Ramos (cell line): ENCODE measurements at regions not wholly inside any gene's neighbourhood (a gene's known extent, or its start where the extent isn't known, plus 50 kb on each side); places are given as distances from the start of the nearest gene placed in this dataset.
"Not testable (repeated sequence)": the region's sequence is repeated elsewhere in the genome, so short reads cannot be mapped to it uniquely, and the experiment has no call there.

Source experiments
- in situ Hi-C: fragments of 300-500 bp; cut with MboI; formaldehyde crosslinking; loops from one replicate; pipeline ENCODE4 v1.14.3; 2022; ENCODE audit warnings: low sequenced_read_pairs; ENCODE audit not compliant: unreplicated experiment

DNA sequence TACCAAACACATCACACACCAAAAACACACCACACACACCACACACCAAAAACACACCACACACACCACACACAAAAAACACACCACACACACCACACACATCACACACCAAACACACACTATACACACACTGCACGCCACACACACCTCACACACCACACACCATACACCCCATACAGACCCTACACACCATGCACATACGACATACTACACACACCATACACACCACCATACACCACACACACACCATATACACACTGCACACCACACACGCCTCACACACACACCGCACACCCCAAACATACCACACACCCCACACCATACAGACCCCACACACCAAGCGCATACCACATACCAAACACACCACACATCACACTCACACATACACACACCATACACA is 226.9 kb upstream of the PKN2 start:
- in situ Hi-C loops, result no loop called here

DNA sequence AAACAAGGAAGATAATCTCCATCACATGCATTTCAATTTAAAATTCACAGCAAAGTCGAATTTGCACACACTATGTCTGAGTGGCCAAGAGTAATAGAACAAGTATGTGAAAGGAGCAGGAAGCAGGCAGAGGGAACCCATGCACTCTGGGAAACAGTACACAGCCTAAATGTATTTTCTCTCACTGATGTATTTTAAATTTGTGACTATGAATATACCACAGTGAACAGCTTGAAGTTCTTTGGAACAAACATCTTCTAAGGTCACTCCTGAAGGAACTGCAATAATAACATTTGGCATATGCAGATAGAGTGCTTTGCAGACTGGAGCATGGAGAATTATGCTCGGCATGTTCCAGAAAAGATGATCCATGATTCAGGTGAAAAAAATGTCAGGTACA is 223.1 kb upstream of the PKN2 start:
- in situ Hi-C loops, result no loop called here

DNA sequence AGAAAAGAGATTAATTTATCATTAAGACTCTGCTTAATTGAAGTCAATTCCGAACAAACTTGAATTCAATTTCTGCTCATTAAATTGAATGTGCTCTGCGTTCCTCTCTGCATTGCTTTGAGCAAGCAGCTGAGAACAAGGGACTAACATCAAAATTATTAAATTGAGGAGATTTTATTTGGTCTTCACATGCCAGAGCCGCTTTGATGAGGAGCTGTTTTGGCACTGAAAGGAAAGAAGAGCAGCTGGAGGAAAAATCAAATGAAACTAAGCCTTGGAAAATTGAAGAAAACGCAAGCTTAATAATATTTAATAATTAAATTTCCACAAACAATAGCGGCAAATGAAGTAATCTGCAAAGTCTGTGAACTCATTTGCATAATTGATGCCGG is 222.0 kb upstream of the PKN2 start:
- in situ Hi-C loops, result no loop called here

DNA sequence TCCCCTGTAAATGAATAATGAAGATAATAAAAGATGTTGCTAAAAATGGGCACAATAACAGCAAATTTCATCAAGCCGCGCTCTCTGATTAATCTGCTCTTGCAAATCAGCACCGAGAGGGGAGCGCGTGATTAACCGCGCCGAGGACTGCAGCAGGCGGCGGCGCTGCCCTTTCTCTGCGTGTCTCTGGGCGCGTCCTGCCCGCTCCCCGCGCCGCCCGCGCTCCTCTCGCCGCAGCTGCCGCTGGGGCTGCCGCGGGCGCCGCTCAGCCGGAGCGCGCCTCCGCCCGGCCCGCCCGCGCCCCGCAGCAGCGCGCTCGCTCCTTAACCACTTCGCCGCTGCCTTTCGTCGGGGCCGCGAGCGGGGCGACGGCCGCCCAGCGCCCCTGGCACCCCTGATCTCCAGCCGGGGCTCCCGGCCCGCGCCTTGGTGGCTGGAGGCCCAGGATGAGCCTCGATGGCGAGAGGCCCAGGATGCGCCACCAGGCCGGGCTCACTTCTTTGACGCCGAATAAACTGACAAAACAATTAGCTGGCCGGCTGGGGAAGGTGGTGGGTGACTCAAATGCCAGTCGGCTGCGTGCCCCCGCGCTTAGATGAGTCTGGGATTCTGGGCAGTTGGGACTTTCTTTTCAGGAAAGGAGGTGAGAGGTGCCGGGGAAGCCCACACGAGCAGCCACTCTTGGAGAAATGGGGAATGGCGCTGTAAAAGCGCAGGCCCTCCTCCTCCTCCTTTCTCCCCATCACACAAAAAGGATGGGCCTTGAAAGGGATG is 221.4 kb upstream of the PKN2 start:
- in situ Hi-C loops, result no loop called here

DNA sequence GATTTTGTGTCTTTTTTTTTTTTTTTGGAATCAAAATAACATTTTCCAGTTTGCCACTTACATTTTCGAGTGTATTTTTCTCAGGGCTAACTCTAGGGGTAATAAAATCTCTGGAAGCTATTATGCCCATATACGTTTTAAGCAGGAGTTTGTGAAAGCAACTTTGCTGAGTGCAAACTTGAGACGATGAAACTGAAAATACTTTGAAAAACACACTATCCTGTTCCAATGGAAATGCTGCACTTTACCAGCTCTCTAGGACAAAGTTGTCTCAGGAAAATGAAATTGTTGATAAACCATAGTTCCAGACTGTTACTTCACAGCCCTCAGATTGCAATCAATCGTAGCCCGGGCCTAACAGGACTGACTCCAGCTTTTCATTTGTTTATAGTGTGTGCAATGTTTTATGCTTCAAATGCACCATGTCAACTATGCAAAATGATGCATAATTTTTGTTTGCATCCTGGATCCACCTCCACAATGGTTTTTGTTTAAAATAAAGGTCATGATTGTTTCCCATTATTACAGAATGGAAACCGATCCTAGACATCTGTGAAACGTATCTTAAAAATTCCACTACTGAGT is 220.6 kb upstream of the PKN2 start:
- in situ Hi-C loops, result no loop called here

DNA sequence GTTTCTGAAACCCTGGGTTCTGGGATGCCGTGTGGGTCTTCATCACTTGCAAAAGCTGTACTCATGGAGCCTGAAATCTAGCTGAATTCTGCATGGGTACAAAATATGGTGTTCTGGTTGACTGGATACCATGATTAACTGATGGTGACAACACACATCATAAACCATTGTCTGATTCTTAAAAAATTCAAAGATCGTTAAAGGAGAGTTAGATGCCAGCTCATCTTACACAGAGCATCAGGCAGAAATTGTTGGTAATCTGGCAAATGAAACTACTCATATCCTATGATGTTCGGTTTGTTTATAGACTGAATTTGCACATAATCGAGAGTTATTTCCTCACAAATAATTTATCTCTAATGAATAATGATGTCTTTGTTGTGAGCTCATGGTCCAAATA is 218.1 kb upstream of the PKN2 start:
- in situ Hi-C loops, result no loop called here

DNA sequence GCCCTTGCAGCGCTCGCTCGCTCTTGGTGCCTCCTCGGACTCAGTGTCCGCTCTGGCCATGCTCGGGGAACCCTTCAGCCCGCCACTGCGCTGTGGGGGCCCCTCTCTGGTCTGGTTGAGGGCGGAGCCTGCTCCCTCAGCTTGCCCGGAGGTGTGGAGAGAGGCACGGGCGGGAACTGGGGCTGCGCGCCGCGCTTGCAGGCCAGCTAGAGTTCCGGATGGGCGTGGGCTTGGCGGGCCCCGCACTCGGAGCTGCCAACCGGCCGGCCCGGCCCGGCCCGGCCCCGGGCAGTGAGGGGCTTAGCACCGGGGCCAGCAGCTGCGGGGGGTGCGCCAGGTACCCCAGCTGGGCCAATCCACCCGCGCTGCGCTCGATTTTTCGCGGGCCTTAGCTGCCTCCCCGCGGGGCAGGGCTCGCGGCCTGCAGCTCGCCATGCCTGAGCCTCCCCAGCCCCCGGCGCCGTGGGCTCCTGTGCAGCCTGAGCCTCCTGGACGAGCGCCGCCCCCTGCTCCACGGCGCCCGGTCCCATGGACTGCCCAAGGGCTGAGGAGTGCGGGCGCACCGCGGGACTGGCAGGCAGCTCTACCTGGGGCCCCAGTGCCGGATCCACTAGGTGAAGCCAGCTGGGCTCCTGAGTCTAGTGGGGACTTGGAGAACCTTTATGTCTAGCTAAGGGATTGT is 217.0 kb upstream of the PKN2 start:
- in situ Hi-C loops, result no loop called here

DNA sequence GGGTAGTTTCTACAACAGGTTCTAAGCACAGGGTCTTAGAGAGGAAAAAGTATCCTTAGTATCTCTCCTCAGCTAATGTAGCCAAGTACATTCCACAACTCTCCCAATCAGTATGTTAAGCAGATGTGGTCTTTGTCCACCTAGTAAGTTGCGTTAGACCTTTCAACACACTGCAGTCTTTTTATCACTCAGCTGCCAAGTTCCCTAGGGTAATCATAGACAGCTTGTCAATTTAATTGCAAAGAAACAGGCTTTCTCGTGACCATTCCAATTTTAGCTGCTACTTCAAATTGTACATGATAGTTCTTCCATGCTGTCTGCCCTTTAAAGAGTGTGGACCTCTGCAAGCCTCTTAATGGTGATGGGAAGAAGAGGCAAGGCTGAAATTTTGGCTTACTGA is 211.8 kb upstream of the PKN2 start:
- in situ Hi-C loops, result no loop called here

DNA sequence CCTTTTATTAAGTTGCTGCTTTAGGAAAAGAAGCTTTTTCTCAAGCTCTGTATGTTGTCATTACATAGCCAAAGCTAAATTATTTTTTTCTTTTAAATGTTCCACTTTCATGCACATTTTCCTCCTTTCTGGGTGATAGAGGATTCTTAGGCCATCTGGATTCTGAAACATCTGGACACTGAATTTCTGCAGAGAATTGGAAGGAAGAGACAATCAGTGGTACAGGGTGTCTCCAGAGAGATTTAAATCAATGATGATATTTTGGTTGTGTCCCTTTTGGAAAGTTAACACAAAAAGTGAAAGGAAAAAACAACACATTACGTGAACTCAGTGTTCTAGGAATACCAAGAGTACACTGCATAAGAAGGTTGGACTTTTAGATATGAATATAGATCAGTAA is 211.4 kb upstream of the PKN2 start:
- in situ Hi-C loops, result no loop called here

DNA sequence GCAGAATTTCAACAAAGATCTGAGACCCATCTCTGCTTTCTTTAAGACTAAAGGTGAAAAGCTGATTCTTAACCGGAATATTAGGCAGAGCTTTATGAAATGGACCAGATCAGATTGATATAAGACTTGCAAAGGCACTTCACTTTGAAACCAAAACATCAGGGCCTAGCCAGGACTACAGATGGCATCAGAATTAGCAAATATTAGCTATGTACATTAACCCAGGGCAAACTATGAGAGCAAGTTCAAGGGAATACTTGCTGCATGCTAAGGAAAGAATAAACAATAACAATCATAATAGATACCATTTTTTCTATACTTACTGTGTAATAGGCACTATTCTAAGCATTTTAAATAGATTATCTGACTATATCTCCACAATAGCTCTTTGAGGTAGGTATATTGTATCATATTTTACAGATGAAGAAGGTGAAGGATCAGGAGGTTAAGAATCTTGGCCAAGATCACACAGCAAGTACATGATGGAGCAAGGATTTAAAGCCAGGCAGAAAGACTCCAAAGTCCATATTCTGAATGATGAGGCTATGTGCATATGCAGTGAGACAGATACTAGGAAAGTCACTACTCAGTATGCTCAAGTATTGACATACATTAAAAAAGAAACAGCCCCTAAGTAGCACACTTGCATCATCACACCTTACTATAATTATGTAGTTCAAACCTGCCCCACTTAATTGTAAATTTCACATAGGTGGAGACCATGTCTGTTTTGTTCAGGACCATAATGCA is 209.3 kb upstream of the PKN2 start:
- in situ Hi-C loops, result no loop called here

DNA sequence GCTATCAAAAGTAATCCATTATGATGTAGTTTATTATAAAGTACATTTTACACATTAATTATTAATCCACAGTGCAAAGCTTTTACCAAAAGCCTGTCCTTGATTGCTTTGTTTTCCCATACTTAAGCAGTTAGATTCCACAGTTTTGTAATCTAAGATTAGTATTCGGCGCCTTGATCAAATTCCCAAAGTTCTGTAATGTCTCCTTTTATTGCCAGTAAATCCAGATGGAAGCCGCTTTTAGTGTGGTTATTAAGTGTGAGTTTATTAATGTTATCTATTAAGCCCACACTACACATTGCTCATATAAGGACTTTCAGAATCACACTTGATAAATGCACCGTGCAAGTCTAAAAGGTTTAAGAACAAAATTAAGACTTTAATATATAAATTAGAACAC is 199.2 kb upstream of the PKN2 start:
- in situ Hi-C loops, result no loop called here

DNA sequence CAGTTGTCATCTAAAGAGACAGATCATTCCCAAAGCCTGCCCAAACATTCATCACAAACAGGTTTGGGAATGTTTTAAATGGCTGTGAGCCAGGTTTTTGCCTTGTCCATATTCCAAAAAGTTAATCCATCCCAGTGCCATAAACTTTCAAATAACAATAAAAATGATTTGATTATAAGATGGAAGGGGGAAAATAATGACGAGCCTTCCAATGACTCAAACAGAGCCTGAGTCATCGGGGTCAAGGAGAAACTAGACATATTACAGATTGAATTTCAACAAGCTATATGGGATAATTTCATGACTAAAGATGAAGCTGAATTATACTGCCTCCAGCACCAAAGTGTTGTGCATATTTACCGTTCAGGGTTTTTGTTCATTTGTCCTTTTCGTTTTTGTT is 195.8 kb upstream of the PKN2 start:
- in situ Hi-C loops, result no loop called here

DNA sequence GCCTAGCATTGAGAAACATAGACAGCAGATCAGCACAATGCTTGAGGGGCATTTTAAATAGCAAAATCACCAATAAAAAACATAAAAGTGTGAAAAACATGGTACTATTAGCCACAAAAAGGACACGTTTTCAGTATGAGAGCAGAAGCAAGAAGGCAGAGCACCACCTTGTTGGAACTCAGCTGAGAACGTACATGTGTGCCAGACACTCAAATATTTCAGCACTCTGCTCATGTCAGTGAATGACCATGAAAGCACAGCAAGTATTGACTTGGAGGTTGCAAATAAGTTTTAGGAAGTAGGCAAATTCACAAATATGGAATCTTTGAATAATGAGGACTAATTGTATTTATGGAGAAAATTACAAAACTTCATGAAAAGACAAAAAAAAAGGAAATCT is 193.4 kb upstream of the PKN2 start:
- in situ Hi-C loops, result no loop called here

DNA sequence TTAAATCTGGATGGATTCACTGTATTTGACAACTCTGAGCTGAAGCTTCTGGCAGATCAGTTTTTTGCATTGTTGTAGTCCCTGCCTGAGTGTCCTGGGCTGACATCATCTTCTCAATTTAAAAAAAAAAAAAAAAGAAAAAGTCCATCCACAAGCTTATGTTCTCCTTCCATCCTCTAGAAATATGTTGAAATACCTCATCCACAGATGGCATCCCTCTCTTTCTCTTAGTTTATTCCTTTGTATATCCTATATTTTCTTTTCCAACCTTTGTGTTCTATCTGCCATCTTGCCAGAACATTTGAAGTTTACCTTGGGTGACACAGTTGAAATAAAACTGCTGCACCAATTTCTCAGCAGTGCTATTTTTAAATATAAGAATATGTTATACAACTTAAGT is 184.4 kb upstream of the PKN2 start:
- in situ Hi-C loops, result no loop called here

DNA sequence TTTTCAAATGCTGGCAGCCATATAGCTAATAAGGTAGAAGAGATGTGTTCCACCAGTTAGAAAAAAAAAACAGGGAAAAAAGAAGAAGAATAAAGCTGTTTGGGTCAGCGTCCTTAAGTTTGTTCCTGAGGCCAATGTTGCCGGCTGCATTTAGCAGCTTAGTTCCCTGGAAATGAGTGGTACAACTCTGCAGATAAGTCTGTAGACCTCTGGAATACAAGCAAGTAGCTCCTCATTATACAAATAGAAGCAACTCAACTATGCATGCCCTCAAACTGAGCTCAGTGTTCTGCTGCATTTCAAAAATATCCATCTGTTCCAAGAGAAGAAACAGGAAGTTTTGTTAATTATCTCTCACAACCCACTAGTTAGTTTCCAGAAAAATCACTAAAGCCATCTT is 181.2 kb upstream of the PKN2 start:
- in situ Hi-C loops, result no loop called here

DNA sequence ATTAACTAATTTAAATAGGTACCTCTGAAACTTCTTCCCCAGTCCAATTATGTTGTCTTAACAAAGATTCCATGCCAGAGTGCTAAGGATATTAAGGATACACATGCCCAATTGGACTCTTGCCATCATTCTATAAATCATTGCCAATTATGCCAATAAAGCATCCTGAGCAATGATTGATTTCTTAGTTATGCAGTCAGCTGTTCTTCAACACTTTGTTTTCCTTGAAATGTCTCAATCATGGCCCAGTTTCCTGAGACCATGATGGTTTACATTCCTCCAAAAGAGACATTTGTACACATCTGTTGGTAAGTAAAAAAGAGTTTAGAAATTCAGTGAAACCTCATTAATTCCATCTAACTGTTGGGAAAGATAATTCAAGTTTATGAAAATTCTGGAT is 180.4 kb upstream of the PKN2 start:
- in situ Hi-C loops, result no loop called here

DNA sequence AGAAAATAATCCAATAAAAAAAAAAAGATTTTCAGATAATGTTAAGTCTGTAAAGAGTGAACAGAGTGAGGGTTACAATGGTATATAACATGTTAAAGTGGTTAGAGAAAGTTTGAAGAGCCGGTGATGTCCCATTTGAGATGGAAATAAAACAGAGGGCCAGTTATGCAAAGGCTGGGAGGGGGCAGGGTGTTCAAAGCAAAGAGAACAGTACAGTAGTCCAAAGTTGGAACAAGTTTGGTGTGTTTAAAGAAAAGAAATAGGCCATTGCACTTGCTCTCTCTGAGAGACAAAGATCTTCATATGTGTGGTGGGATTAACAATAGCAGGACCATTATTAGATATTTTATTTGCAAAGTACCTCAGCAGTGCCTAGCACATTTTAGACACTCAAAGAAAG is 179.5 kb upstream of the PKN2 start:
- in situ Hi-C loops, result no loop called here

DNA sequence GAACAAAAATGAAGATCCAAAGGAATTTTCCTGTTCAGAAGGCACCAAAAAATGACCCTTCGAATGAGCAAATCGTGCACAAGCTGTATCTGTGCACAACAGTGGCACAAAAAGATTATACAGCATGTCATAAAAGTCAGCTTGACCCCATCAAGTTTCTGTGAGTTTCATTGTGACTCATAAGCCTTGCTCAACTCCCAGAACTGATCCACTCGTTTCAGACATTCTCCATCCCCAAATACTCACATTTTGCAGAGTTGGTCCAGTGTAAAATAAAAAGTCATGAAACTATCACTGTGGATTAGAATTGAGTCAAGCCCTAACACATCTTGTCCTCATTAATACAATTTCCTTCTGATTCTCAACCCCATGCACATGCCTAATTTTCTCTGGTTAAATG is 174.7 kb upstream of the PKN2 start:
- in situ Hi-C loops, result no loop called here

DNA sequence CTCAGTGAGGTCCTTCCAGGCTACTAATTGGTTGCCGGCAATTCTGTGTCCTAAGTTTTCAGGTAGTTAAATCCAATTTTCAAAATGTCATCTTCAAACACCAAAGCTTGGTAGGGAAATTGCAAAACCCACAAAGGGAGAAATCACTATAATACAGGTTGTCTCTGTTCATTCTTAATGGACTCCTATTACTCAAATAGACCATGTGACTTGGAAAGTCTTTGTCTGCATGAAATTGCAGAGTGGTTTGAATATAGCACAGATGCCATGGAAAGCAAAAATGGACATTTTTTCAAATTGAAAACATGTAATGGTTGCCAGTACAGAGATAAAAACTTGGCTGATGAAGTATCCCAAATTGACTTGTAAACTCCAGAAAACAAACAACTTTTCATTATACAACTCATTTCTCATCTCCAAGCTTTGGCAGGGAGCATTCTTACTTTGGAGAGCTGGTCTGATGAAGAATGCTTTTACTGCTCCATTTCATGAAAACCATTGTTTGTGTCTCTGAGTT is 169.5 kb upstream of the PKN2 start:
- in situ Hi-C loops, result no loop called here

DNA sequence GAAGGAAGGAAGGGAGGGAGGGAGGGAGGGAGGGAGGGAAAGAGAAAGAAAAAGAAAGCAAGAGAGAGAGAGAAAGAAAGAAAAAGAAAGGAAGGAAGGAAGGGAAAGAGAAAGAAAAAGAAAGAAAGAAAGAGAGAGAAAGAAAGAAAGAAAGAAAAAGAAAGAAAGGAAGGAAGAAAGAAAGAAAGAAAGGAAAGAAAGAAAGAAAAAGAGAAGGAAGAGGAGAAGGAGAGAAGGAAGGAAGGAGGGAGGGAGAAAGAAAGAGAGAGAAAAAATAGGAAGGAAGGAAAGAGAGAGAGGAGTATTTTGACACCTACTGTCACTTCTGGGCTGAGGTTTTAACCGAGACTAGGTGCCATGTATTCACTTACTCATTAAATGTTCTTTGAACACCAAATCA is 166.6 kb upstream of the PKN2 start:
- in situ Hi-C loops, result not testable (repeated sequence)

DNA sequence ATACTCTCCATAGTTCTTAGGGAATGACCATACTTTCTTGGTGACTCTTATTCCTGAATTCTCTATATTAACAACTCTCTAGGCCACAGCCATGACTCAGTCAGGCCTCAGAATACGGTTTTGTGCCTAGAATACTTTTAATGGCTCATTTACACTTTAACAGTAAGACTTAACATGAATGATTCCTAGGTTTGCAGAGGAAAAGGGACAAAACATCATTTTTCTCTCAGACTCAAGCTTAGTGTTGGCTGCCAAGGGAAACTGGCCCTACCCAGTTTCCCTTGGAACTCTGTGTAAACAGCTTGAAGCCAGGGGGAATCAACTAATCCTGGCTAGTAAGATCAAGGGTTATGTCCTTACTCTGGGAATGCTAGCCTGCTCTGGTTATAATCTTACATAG is 164.9 kb upstream of the PKN2 start:
- in situ Hi-C loops, result no loop called here
